ENCODE measurements at regions not wholly inside any gene's neighbourhood (a gene's known extent, or its start where the extent isn't known, plus 50 kb on each side); places are given as distances from the start of the nearest gene placed in this dataset.

GRCh38 chr4:31193521-31193920 lies 473.4 kb downstream of the PCDH7 start:
- no peak for TF ChIP-seq CSDC2 (CRISPR knock-in tag; IDR thresholded peaks at IDR 0.05)
- no peak for TF ChIP-seq PATZ1 (CRISPR knock-in tag; IDR thresholded peaks at IDR 0.05; ENCODE audit: borderline replicate concordance)
- TF ChIP-seq CREB5 (CRISPR knock-in tag; IDR thresholded peaks at IDR 0.05; ENCODE audit: low read depth), result no peak
- no peak for TF ChIP-seq ZFP3 (CRISPR knock-in tag; IDR thresholded peaks at IDR 0.05)
- no peak for TF ChIP-seq ZNF8 (CRISPR knock-in tag; IDR thresholded peaks at IDR 0.05)
- TF ChIP-seq ISL1 (CRISPR knock-in tag; IDR thresholded peaks at IDR 0.05), result no peak
- no peak for TF ChIP-seq ARNTL (CRISPR knock-in tag; IDR thresholded peaks at IDR 0.05; ENCODE audit: borderline replicate concordance, low read depth)
- TF ChIP-seq SNAI2 (CRISPR knock-in tag; IDR thresholded peaks at IDR 0.05), result no peak
- TF ChIP-seq OSR1 (CRISPR knock-in tag; IDR thresholded peaks at IDR 0.05), result no peak
- no peak for TF ChIP-seq PPARA (CRISPR knock-in tag; IDR thresholded peaks at IDR 0.05; ENCODE audit: borderline replicate concordance)
- no peak for TF ChIP-seq ZC3H10 (CRISPR knock-in tag; IDR thresholded peaks at IDR 0.05)
- TF ChIP-seq TSHZ2 (CRISPR knock-in tag; IDR thresholded peaks at IDR 0.05), result no peak
- TF ChIP-seq RARB (CRISPR knock-in tag; IDR thresholded peaks at IDR 0.05), result no peak

Measured in SK-N-SH treated with all-trans-retinoic acid at 6 μM for 48 hours (cell line).